DND-41 (cell line): ENCODE measurements at regions not wholly inside any gene's neighbourhood (a gene's known extent, or its start where the extent isn't known, plus 50 kb on each side); places are given as distances from the start of the nearest gene placed in this dataset.
A peak's percentile ranks its signal among the peaks of the same experiment; 100 is the strongest.

Source experiments
- ATAC-seq: fragments of 200-7000 bp; cut with Tn5 transposase; 3 replicates; pipeline ENCODE4 v1.9.1; 2021; ENCODE audit warnings: low read depth; ENCODE audit not compliant: insufficient read depth
- DNase-seq: peaks from one replicate; pipeline ENCODE4 v3.0.0-alpha.2; 2020
- H2AFZ ChIP-seq: 2 replicates; pipeline ENCODE4 v1.6.0; 2012; ENCODE audit warnings: low read depth, low read length
- H3K27ac ChIP-seq: 2 replicates; pipeline ENCODE4 v1.5.1; 2012; ENCODE audit warnings: low read length, inconsistent platforms
- H3K27me3 ChIP-seq: fragments of 200-600 bp; sonication (generic); 2 replicates; pipeline ENCODE4 v1.6.0; 2012; ENCODE audit warnings: low read length, mild to moderate bottlenecking, inconsistent platforms; ENCODE audit not compliant: insufficient read depth, poor library complexity
- H3K36me3 ChIP-seq: 2 replicates; pipeline ENCODE4 v1.5.1; 2012; ENCODE audit warnings: low read length, inconsistent platforms; ENCODE audit not compliant: insufficient read depth
- H3K4me1 ChIP-seq: 2 replicates; pipeline ENCODE4 v1.5.1; 2012; ENCODE audit warnings: mild to moderate bottlenecking, low read length; ENCODE audit not compliant: insufficient read depth
- H3K4me2 ChIP-seq: 2 replicates; pipeline ENCODE4 v1.6.0; 2012; ENCODE audit warnings: mild to moderate bottlenecking, moderate library complexity, low read length, inconsistent platforms; ENCODE audit not compliant: insufficient read depth
- H3K4me3 ChIP-seq, 2 experiments: fragments of 200-600 bp in 1 of 2; shearing (Covaris generic) in 1 of 2; 2 replicates each; pipeline ENCODE4 v1.5.1; 2012 to 2016; ENCODE audit warnings: inconsistent platforms in 2 of 2, low read length in 2 of 2, mild to moderate bottlenecking in 2 of 2, low read depth in 1 of 2, moderate library complexity in 1 of 2
- H3K79me2 ChIP-seq: 2 replicates; pipeline ENCODE4 v1.6.0; 2012; ENCODE audit warnings: low read length, inconsistent platforms; ENCODE audit not compliant: insufficient read depth
- H3K9ac ChIP-seq: 2 replicates; pipeline ENCODE4 v1.6.0; 2012; ENCODE audit warnings: low read depth, mild to moderate bottlenecking, inconsistent platforms, low read length, moderate library complexity
- H3K9me3 ChIP-seq: 2 replicates; pipeline ENCODE4 v1.5.1; 2012; ENCODE audit warnings: low read length, moderate library complexity, mild to moderate bottlenecking, inconsistent platforms; ENCODE audit not compliant: insufficient read depth, severe bottlenecking
- H4K20me1 ChIP-seq: 2 replicates; pipeline ENCODE4 v1.6.0; 2012; ENCODE audit warnings: low read length; ENCODE audit not compliant: insufficient read depth
- CTCF ChIP-seq: IDR thresholded peaks from 2 replicates; pipeline ENCODE4 v1.5.1; 2012; ENCODE audit warnings: borderline replicate concordance, low read length, moderate library complexity, mild to moderate bottlenecking; ENCODE audit not compliant: poor library complexity, severe bottlenecking; ENCODE audit errors: extremely low read depth
- EZH2 ChIP-seq: IDR thresholded peaks from 3 replicates; pipeline ENCODE4 v1.6.1; 2012; ENCODE audit warnings: borderline replicate concordance, low read depth, mild to moderate bottlenecking, moderate library complexity, low read length, inconsistent platforms; ENCODE audit not compliant: severe bottlenecking

GRCh38 chr15:58303236-58303635, 128.6 kb upstream of the LIPC start:
- no peaks in the 10 kb centered on the region for H4K20me1 ChIP-seq
- ATAC-seq (no peak), DNase-seq (no peak)
- H3K27me3 ChIP-seq = no peaks in the 10 kb centered on the region
- H3K9me3 ChIP-seq = no peaks in the 10 kb centered on the region
- H3K4me3 ChIP-seq = no peak overlapping the region
- TF ChIP-seq CTCF (no peak), EZH2 (no peak)
- H3K4me2 ChIP-seq = no peak overlapping the region
- no peak overlapping the region for H3K27ac ChIP-seq
- H3K9ac ChIP-seq = no peak overlapping the region
- H2AFZ ChIP-seq = no peak overlapping the region
- peaks cover 15% of the 10 kb centered on the region for H3K4me1 ChIP-seq
- no peaks in the 10 kb centered on the region for H3K79me2 ChIP-seq
- H3K36me3 ChIP-seq = no peaks in the 10 kb centered on the region

GRCh38 chr15:58306591-58307312, 125.0 kb upstream of the LIPC start:
- Histone ChIP-seq H3K36me3 (no peaks in the 10 kb centered on the region), H3K9ac (no peak overlapping the region), H3K27me3 (no peaks in the 10 kb centered on the region), H3K9me3 (no peaks in the 10 kb centered on the region), H3K4me2 (no peak overlapping the region), H4K20me1 (no peaks in the 10 kb centered on the region), H3K4me3 (no peak overlapping the region), H3K4me1 (peaks cover 15% of the 10 kb centered on the region), H2AFZ (peak overlapping the region; percentile 54; the same call in 1 of the 2 replicates), H3K79me2 (no peaks in the 10 kb centered on the region), H3K27ac (no peak overlapping the region)
- TF ChIP-seq EZH2 = no peak
- TF ChIP-seq CTCF = no peak
- ATAC-seq (peak; percentile 45; the same call in 1 of the 3 replicates), DNase-seq (no peak)

- H3K9me3 ChIP-seq = no peaks in the 10 kb centered on the region
- no peaks in the 10 kb centered on the region for H3K27me3 ChIP-seq
- TF ChIP-seq CTCF = no peak
- no peak for TF ChIP-seq EZH2
- no peak overlapping the region for H3K4me3 ChIP-seq
- ATAC-seq (peak; percentile 35; the same call in 1 of the 3 replicates), DNase-seq (no peak)
- no peaks in the 10 kb centered on the region for H4K20me1 ChIP-seq
- no peak overlapping the region for H3K9ac ChIP-seq
- no peak overlapping the region for H3K4me2 ChIP-seq
- H3K27ac ChIP-seq = no peak overlapping the region
- H3K36me3 ChIP-seq = no peaks in the 10 kb centered on the region
- H3K4me1 ChIP-seq = peaks cover 15% of the 10 kb centered on the region
- no peak overlapping the region for H2AFZ ChIP-seq
- no peaks in the 10 kb centered on the region for H3K79me2 ChIP-seq
Observed at GRCh38 chr15:58307313-58307961, 124.4 kb upstream of the LIPC start.
